HG03280 (cell line): ENCODE measurements at regions not wholly inside any gene's neighbourhood (a gene's known extent, or its start where the extent isn't known, plus 50 kb on each side); places are given as distances from the start of the nearest gene placed in this dataset.

Experiments
- ATAC-seq: cut with Tn5 transposase; IDR thresholded peaks from one replicate; pipeline ENCODE4 v1.9.1; 2021; ENCODE audit warnings: mild to moderate bottlenecking, moderate library complexity; ENCODE audit not compliant: unreplicated experiment

DNA sequence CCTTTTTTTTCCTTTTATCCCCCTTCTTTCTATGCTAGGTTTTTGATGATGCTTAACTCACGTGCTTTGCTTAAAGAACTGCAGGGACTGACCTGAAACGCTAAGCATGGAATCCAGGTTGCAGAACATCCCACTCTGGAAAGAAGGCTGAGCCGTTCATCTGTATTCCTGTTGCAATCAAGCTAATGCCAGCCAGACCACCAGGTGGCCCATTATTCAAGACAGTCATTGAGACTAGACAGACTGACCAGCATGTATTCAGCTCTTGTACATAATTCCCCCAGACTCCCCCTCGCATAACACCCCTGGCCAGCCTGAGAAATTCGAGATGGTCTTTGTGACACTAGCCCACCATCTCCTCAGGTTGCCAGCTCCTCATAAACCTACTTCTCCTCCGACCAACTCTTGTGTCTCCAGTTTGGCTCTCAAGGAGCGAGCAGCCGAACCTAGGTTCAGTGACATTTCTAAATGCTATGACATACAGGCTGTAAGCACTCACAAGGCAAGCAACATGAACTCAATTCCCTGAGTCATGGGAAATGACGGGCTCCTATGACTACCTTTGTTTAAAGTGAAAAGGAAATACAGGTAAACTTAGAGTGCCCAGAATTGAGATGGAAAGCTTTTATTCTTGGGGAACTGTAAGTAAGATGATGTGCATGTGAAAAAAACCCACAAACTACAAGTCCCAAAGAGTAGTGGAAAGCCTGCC is 309.3 kb upstream of the CDYL start:
- ATAC-seq, result no peak

DNA sequence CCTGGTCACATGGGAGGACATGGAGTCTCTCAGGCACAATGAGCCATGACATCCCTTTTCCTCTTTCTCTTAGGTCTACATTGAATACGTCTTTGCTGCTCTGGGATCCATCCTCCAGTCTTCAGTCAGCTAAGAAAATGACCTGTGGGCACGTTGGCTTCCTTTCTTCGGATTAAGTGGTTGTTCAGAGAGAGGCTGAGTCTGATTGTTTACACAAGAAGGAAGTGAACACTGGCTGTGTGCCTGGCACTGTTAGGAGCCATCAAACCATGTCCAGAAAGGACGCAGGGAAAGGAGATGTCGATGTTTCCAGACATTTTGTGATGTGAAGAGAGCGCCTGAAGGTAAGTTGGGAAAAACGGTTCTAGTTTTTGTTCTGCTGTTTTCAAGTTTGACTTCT is 309.9 kb upstream of the CDYL start:
- ATAC-seq, result no peak

DNA sequence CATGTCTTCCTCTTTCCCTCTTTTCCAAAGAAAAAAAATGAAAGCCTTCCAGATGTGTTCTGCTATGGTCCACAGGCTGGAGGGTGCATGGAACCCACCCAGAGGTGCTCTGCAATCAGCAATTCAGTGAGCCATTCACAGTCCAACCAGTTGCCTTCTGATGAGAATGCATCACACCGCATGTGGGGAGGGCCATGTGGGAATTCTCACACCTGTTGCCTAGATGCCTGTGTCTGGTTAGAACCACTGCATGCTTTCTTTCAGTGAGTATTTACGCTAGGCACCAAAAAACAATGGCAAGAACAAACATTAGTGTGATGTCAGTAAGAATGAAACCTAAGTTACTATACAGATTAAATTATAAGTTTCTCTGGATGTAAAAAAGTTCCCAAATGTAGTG is 311.6 kb upstream of the CDYL start:
- no peak for ATAC-seq

DNA sequence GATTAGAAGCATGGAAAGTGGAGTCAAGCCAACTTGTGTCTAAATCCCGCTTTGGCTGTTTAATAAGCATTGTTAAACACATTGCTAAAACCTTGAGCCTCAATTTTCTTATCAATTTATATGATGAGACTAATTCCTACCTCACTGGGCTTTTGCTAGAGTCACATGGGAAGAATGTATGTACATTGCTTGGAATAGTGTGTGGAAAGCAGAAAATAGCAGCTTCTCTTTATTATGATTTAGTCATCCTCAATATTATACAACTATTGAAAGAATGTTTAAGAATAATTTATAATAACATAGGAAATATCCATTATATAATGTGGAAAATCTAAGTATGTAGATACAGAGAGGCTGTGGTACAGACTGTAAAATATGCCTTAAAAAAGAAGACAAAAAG is 313.0 kb upstream of the CDYL start:
- no peak for ATAC-seq

DNA sequence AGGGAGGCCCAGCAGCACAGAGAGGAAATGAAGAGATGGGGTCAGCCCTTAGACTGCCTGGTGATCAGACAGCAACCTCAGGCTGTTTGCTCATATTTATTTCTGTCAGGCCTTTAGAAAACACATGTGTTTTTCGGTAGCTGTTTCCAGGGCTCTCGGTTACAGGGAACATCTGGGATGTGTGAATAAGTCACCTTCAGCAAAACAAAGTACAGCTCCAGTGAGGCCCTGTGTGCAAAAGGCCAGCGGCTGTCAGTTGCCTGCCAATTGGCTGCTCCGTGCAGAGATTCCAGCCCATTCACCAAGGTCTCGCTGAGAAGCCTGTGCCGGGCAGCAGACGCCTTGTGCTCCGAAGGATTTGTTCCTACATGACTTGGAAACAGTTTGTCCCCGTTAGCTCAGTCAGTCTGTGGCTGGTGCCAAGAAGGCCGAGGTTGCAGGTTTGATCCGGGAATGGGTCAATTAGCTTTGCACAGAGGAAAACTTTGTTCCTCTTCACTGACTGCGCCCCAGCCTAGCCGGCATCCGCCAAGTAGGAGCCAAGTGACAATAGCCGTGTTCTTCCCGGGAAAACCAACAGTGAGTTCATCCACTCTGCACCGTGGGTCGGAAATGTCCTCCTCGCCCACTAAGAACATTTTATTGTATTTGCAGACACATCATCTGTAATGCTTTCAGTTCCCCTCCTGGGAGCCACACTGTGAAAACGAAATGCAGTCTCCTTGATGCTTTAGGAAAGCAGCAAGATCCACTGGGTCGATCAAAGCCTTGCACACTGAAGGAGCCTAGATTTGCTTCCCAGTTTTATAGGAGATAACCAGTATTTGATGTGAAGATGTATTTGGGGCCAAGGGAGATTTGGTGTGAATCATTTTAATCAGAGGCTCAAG is 315.4 kb upstream of the CDYL start:
- ATAC-seq, result no peak

DNA sequence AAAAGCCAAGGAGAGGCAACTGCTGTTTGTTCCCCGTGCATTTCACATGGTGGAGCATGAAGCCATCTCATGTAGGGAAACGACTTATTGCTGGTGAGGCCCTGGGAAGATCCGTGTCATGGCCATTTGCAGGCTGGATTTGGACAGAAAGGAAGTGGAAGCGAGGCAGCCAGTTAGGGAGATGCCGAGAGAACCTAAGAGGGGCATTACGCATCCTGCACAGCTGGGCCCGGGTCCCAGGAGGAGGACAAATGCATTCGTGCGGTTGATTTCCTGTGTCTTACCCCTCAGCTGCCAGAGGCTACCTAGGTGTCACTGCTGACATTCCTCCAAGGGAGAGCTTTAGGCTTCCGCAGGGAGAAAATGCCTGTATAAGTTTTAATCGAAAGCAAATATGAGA is 316.2 kb upstream of the CDYL start:
- no peak for ATAC-seq

DNA sequence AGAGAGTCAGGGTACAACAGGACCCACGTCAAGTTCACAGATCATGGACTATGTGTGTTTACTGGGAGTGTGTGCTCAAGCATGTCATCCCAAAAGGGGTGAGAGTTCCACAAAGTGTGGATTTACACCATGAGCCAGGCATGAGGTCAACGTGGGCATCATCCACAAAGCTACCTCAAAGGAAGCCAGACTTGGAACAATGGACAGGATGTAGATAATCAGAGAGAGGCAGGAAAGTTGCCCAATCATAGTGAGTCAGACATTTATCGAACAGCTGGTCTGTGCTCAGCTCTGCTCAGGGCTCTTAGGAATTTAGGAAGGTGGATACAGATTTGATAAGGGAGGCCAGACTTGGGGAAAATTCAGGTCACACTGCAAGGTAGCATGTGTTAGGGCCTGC is 317.2 kb upstream of the CDYL start:
- ATAC-seq, result no peak

DNA sequence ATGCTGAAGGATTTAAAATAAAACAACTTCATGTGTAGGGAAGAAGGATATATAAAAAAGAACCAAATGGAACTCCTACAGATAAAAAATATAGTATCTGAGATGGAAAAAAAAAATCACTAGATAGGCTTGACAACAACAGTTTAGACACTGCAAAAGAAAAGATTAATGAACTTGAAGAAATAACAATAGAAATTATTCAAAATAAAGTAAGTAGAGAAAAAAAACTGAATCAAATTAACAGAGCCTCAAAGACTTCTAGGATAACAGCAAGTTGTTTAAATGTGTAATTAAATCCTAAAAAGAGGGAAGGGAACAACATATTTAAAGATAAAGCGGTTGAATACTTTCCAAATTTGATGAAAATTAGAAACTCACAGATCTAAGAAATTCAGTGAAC is 316.3 kb upstream of the ECI2 start:
- ATAC-seq, result no peak

DNA sequence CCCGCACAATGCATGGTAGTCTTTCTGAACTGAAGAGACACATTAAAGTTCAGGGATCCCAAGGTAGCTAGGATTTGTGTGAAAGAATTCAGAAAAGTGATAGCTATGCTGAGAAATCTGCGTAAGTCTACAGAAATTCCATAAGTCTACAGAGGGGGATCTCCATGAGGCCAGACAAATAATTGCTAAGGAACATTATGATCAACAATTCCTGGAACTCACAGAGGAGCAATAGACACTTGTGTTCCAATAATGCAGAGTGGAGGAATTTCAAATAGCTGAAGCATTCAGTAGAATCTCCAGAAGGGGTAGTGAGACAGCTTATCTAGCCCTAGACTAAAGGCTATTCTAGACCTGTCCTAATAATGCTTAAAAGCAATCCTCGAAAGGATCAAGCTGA is 315.7 kb upstream of the ECI2 start:
- ATAC-seq, result no peak

DNA sequence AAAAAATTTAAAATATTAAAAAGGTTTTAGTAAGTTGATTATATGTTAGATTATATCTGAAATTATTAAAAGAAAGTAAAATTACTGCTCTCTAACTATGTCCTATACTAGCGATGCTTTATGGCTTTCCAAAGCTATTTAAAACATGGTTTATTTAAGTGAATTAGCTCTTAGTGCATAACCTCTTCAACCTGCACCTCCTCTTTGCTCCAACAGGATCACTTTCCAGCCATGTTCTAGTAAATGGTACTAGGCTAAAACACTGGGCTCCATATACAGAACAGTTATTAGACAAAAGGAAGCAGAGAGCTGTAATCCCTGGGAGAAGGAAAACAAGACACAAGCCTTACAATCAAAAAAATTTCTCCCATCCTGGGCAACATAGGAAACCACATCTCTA is 314.9 kb upstream of the ECI2 start:
- ATAC-seq, result no peak

DNA sequence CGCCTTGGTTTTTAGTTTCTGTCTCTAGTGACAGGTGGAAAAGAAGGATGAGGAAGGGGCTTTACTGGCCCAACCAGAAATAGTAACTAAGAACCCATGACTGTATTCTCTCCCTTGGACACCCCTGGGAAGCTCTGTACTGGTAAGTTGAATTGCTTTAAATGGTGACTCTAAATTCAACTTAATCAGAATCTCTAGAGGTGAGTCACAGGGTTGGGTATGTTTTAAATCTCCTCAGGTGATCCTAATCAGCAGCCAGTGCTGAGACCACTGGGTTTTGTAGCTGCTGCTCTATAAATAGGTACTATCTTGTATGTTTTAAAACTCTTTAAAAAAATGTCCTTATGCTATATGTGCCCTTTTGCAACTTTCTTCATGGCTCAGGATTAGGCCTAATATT is 314.0 kb upstream of the ECI2 start:
- no peak for ATAC-seq

DNA sequence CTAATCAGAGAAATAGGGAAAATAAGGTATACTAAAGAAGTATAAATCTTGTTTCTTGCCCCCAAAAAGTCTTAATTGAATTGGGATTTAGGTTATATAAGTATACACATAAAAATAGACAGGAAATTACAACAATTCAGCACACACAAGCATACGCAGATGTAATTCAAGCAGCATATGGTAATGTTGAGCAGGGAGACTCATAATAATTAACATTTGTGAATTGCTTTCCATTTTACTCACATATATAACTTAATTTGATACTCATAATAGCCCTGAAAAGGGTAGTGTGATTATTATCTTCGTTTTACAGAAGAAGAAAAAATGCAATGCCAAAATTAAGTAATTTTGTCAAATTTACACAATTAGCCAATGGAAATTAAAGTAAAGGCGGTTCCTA is 313.5 kb upstream of the ECI2 start:
- no peak for ATAC-seq

DNA sequence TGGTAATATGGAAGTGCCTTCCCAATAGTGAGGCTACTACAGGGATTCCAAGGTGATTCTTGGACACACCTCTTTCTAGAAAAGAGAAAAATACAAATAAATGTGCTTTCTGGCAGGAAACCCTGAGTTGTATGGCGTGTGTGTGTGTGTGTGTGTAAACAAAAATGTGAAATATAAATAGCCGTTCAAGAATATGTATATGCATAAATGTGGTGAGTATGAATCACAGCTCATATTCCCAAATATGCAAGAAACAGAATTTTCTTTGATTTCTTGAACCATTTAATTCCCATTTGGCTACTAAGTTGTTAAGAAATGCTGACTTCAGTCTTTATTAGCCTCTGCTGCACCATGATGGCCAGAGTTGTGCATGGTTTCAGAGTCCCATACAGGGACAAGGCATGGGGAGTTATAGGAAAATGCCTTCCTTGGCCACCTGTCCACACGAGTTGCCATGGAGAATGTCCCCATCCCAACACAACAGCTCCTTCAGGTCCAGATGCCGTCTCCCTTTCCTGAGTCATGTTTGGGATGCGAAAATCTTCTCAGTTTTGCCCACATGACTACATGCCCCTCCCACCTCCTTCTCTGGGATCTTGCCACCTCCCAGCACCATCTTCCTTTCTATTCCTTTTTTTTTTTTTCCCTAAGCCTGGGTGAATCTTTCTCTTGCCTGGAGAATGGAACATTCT is 312.4 kb upstream of the ECI2 start:
- no peak for ATAC-seq

DNA sequence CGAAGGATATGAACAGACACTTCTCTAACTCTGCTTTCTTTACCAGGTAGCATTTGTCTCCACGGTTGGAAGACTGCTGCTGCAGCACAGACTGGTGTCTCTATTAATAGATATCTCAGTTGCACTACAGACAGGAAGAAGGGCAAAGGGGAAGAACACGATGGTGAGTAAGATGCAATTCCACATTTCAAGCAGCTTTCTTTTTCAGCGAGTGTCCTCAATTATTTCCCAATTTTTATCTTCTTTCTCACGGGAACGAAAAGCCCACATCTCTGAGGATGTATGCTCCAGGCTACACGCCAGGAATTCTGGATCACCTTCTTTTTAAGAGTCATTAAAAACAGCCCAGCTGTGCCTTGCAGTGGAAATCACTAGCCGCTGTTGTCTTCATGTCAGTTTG is 311.6 kb upstream of the ECI2 start:
- no peak for ATAC-seq

DNA sequence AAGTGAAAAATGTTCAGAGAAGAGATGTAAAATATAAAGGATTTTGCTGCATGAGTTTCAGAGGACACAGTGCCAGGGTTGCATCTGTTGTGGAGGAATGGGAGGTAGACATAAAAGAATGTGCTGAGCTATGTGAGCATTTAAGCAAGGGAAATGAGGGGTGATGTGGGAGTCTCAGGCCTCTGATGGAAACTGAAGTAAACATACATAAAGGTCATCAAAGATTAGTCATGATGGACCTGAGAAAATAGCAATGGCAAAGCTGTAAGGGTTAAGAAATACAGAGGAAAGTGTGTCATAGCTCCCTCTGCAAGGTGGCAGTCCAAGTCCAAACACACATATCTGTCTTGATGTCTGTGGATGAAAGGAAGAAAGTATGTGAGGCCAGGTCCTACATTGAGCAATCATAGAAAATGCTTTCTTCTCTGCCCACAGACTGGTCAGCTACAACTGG is 306.6 kb upstream of the ECI2 start:
- no peak for ATAC-seq

DNA sequence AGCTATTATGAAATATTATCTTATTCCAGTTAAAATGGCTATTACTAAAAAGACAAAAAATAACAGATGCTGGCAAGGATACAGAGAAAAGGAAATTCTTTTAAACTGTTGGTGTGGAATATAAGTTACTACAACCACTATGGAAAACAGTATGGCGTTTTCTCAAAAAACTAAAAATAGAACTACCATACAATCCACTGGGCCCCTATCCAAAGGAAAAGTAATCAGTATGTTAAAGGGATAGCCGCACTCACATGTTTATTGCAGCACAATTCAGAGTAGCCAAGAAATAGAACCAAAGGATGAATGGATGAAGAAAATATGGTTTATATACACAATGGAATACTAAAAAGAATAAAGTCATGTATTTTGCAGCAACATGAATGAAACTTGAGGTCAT is 303.8 kb upstream of the ECI2 start:
- ATAC-seq, result no peak

DNA sequence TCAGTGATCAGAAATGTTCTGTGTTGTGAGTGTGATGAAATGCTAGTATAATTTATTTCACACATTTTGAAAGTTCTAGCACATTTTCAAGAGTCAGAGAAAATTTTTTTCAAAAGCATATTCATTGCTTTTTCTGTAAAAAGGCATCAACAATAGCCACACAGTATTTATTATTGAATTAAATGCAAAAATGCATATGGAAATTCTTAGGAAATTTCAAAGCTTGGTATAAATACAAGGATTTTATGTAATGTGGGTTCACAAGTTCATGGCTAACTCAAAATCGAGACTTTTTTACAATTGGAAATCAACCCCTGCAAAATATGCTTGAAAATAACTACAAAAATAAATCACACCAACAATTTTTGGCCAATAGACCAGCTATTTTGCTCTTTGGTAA is 302.0 kb upstream of the ECI2 start:
- ATAC-seq, result no peak

DNA sequence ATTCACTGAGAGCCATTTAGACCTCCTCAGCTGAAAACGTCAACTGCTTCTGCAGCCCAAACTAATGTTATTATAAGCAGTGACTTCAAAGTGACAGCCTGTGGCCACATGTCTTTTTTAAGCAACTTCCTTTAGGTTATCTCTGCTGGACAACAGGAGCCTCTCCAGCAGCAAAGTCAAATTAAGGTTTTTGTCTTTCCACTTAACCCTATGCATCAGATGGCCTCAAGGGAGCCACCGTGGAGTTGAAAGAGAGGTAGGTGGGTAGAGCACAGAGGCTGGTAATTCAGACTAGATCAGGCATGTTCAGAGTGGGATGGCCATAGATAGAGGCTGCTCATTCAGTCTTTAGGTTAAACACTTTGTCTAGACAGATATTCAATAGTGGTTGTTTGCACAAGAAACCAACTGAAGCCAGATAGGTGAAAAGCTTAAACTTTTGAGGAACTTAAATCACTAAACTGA is 300.6 kb upstream of the ECI2 start:
- ATAC-seq, result no peak

DNA sequence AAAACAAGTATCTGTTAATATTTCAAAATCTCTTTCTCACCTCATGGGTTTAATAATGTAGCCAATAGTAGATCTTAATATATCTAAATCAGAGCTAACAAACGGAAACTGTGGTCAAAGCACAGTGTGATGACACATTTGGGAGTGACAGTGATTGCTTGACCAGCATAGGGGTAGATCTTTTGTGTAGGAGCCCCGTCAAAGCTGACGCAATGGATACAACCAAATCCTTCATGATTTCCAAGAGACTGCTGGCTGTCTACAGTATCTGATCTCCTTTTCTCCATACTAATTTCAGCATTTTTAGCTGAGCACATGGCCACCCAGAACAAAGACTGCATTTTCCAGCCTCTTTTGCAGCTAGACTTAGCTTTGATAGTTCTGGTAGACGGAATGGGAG is 299.3 kb upstream of the ECI2 start:
- no peak for ATAC-seq

DNA sequence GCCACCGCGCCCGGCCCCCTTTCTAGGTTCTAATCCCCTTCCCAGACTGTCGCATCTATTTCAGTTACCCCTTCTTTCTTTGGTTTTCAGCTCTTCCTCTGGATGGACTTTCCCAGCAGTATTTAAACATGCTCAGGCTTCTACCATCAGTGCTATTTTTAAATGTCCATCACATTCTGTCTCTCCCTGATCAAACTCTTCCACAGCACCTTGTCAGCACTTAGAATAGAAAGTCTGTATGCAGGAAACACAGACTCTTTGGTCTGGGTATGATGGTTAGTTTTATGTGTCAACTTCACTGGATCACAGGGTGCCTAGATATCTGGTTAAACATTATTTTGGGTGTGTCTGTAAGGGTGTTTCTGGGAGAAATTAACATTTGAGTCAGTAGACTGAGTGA is 297.8 kb upstream of the ECI2 start:
- ATAC-seq, result no peak

DNA sequence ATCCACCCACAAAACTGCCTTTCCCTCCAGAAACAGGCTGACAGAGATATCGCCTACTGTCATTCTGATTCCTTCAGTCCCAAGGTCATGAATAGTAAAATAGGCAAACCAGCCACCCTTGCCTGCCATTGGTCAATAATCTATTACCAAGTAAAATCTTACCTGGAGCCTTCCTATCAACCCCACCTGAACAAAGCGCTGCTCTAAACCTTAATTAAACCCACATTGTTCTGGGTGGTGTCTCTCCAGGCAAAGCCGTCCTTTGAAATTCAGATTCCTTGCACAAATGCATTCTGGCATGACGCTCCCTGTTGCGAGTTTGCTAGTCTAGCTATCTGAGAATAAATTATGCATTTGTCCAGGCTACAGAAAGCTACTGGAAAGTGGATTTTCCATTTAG is 291.6 kb upstream of the ECI2 start:
- no peak for ATAC-seq

DNA sequence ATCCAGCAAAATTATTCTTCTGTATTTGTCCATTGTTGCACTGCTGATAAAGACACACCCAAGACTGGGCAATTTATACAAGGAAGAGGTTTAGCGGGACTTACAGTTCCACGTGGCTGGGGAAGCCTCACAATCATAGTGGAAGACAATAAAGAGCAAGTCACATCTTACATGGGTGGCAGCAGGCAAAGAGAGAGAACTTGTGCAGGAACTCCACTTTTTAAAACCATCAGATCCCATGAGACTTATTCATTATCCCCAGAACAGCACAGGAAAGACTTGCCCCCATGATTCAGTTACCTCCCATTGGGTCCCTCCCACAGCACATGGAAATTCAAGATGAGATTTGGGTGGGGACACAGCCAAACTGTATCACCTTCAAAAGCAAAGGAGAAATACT is 286.5 kb upstream of the ECI2 start:
- ATAC-seq, result no peak
